Stomach (tissue), 8 donors: ENCODE measurements at regions not wholly inside any gene's neighbourhood (a gene's known extent, or its start where the extent isn't known, plus 50 kb on each side); places are given as distances from the start of the nearest gene placed in this dataset.

ENCODE experiments used
- DNase-seq, 2 donors: peaks; one replicate each; pipeline versions ENCODE4 v3.0.0 to v3.0.0-alpha.2; 2013 to 2019
- H3K27ac ChIP-seq, 5 donors: fragments of 200-600 bp in 4 of 5; sonication (generic) in 4 of 5; one replicate each; pipeline ENCODE4 v1.5.1; 2013 to 2019; ENCODE audit warnings: mild to moderate bottlenecking in 1 of 5, moderate library complexity in 1 of 5
- H3K27me3 ChIP-seq, 3 donors: fragments of 200-600 bp; sonication (generic); one replicate each; pipeline ENCODE4 v1.5.1; 2017 to 2019; ENCODE audit warnings: mixed run types in 1 of 3
- H3K36me3 ChIP-seq, 4 donors: fragments of 200-600 bp; sonication (generic); 1 replicate in 3 of 4; 2 replicates in 1 of 4; pipeline ENCODE4 v1.5.1; 2016 to 2019
- H3K4me1 ChIP-seq, 4 donors: fragments of 200-600 bp; sonication (generic); one replicate each; pipeline ENCODE4 v1.5.1; 2016 to 2019
- H3K4me3 ChIP-seq, 4 donors: fragments of 200-600 bp; sonication (generic) in 3 of 4; one replicate each; pipeline ENCODE4 v1.5.1; 2016 to 2019; ENCODE audit warnings: mild to moderate bottlenecking in 1 of 4
- H3K9me3 ChIP-seq, 4 donors: fragments of 200-600 bp; sonication (generic); one replicate each; pipeline ENCODE4 v1.5.1; 2016 to 2019
- CTCF ChIP-seq, 7 experiments: fragments of 450-650 bp in 4 of 7; fragments of 200-600 bp in 3 of 7; sonication (generic) in 3 of 7; IDR thresholded peaks; one replicate each; pipeline ENCODE4 v1.5.1; 2016 to 2019; ENCODE audit warnings: antibody characterized with exemption in 7 of 7, control low read depth in 2 of 7, mild to moderate bottlenecking in 1 of 7
- EP300 ChIP-seq: sonication (generic); formaldehyde crosslinking; IDR thresholded peaks from one replicate; pipeline ENCODE4 v1.6.1; 2017; ENCODE audit warnings: antibody characterized with exemption
- POLR2A ChIP-seq, 4 donors: fragments of 450-650 bp; IDR thresholded peaks; one replicate each; pipeline ENCODE4 v1.6.1; 2016; ENCODE audit warnings: antibody characterized with exemption in 4 of 4, control low read depth in 2 of 4, mild to moderate bottlenecking in 1 of 4, moderate library complexity in 1 of 4
- POLR2AphosphoS5 ChIP-seq, 3 donors: sonication (generic); formaldehyde crosslinking; IDR thresholded peaks; one replicate each; pipeline ENCODE4 v1.6.1; 2016; ENCODE audit warnings: antibody characterized with exemption in 3 of 3
- WGBS, 5 donors: extraction: QIAGEN DNeasy Blood & Tissue Kit in 3 of 5; methylation state at CpG; one replicate each; pipeline versions ENCODE4 v1.1.5 to v1.1.7; 2013 to 2018; 5-methylcytosine and 5-hydroxymethylcytosine counted together
- intact Hi-C: fragments of 100-400 bp; cut with DNase I; formaldehyde crosslinking; loops from one replicate; pipeline ENCODE4 v1.15.1; 2023; ENCODE audit warnings: low total_unique reads
- donor health status: healthy with polysubstance abuse.
- donor health status: Bipolar disorder and iron deficiency.
- donor health status: healthy.

- Histone ChIP-seq H3K4me3 (no peak overlapping the region), H3K9me3 (no peaks in the 10 kb centered on the region), H3K27me3 (no peaks in the 10 kb centered on the region), H3K27ac (no peak overlapping the region), H3K4me1 (peaks cover 0 to 4% (median 0%) of the 10 kb centered on the region in 4 donors), H3K36me3 (no peaks in the 10 kb centered on the region)
- intact Hi-C loops: no loop called here
- 63 to 77% (median 68%) methylated on average over 2 of the region's 2 CpGs for WGBS, 5 donors
- TF ChIP-seq EP300 (no peak), POLR2A (IDR thresholded peaks at IDR 0.05) (no peak), POLR2AphosphoS5 (IDR thresholded peaks at IDR 0.05) (no peak), CTCF (IDR thresholded peaks at IDR 0.05) (no peak)
- DNase-seq: no peak
Observed at GRCh38 chr9:88804254-88804596, 187.0 kb upstream of the S1PR3 start.

- WGBS, 5 donors: 86 to 90% (median 86%) methylated on average over 7 of the region's 7 CpGs
- no peaks in the 10 kb centered on the region for H3K9me3 ChIP-seq
- intact Hi-C loops: no loop called here
- TF ChIP-seq EP300: no peak
- no peak for TF ChIP-seq CTCF (IDR thresholded peaks at IDR 0.05)
- TF ChIP-seq POLR2A (IDR thresholded peaks at IDR 0.05): no peak
- no peak for TF ChIP-seq POLR2AphosphoS5 (IDR thresholded peaks at IDR 0.05)
- H3K36me3 ChIP-seq: no peaks in the 10 kb centered on the region
- DNase-seq: no peak
- H3K27me3 ChIP-seq: no peaks in the 10 kb centered on the region
- H3K4me1 ChIP-seq: peaks cover 0 to 4% (median 0%) of the 10 kb centered on the region in 4 donors
- H3K4me3 ChIP-seq: no peak overlapping the region
- no peak overlapping the region for H3K27ac ChIP-seq
Observed at GRCh38 chr9:88805217-88805943, 185.9 kb upstream of the S1PR3 start.

DNA sequence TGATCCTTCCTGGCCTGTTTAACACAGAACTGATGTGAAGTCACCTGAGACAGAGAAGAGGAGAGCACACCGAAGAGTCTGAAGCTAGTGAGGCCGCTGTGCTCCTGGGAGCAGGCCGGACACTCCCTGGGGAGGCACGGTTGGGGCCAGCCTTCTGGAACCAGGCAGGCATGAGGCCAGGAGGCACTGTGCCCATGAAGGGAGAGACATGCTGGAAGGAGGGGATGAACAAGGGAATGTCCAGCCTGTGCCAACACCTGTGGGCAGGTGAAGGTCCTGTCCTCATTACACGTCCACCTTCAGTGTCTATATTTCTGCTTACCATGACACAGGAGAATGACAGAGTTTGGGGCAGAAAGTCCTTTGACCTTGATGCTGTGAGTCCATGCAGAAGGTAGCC is 183.8 kb upstream of the S1PR3 start:
- TF ChIP-seq EP300: no peak
- no peak for TF ChIP-seq POLR2AphosphoS5 (IDR thresholded peaks at IDR 0.05)
- TF ChIP-seq POLR2A (IDR thresholded peaks at IDR 0.05): no peak
- TF ChIP-seq CTCF (IDR thresholded peaks at IDR 0.05): no peak
- WGBS, 5 donors: 88 to 97% (median 94%) methylated on average over 5 of the region's 5 CpGs
- Histone ChIP-seq H3K4me1 (peaks cover 0 to 4% (median 0%) of the 10 kb centered on the region in 4 donors), H3K27me3 (no peaks in the 10 kb centered on the region), H3K9me3 (no peaks in the 10 kb centered on the region), H3K27ac (no peak overlapping the region), H3K36me3 (no peaks in the 10 kb centered on the region), H3K4me3 (no peak overlapping the region)
- intact Hi-C loops: no loop called here
- DNase-seq: no peak

GRCh38 chr9:88808019-88808656 is 183.1 kb upstream of the S1PR3 start:
- no peak for TF ChIP-seq POLR2AphosphoS5 (IDR thresholded peaks at IDR 0.05)
- no peak for TF ChIP-seq EP300
- TF ChIP-seq CTCF (IDR thresholded peaks at IDR 0.05): no peak
- TF ChIP-seq POLR2A (IDR thresholded peaks at IDR 0.05): no peak
- H3K4me3 ChIP-seq: no peak overlapping the region
- no peak for DNase-seq
- intact Hi-C loops: no loop called here
- H3K9me3 ChIP-seq: no peaks in the 10 kb centered on the region
- WGBS, 5 donors: 86 to 99% (median 98%) methylated on average over 4 of the region's 4 CpGs
- H3K27ac ChIP-seq: no peak overlapping the region
- no peaks in the 10 kb centered on the region for H3K36me3 ChIP-seq
- H3K4me1 ChIP-seq: peaks cover 0 to 4% (median 0%) of the 10 kb centered on the region in 4 donors
- no peaks in the 10 kb centered on the region for H3K27me3 ChIP-seq
